Panc1 (cell line): ENCODE measurements at regions not wholly inside any gene's neighbourhood (a gene's known extent, or its start where the extent isn't known, plus 50 kb on each side); places are given as distances from the start of the nearest gene placed in this dataset.
A peak's percentile ranks its signal among the peaks of the same experiment; 100 is the strongest.

Source experiments
- ATAC-seq: fragments of 200-7000 bp; cut with Tn5 transposase; 2 replicates; pipeline ENCODE4 v1.9.1; 2020; ENCODE audit warnings: mild to moderate bottlenecking, moderate library complexity
- BruUV-seq: library from RNA; stranded (reverse); fragments of 400-500 nt; replicated peaks from 2 replicates; lab custom pipeline; 2021; lab: Mats Ljungman, UMichigan
- CTCF ChIA-PET: fragments of 300-600 bp; sonication (Branson Sonifier 250); formaldehyde crosslinking; loops from one replicate; lab custom pipeline; 2022; ENCODE audit warnings: antibody characterized with exemption; lab: Charles Lee
- POLR2A ChIA-PET: fragments of 300-600 bp; sonication (Branson Sonifier 250); formaldehyde crosslinking; loops from one replicate; lab custom pipeline; 2022; ENCODE audit warnings: antibody characterized with exemption; lab: Charles Lee
- DNase-seq: peaks from one replicate; pipeline ENCODE4 v3.0.0-alpha.2; 2010; ENCODE audit warnings: low read depth, low spot score
- H3K27ac ChIP-seq: 2 replicates; pipeline ENCODE4 v1.5.1; 2011; ENCODE audit warnings: mild to moderate bottlenecking, low read length, inconsistent platforms
- H3K27me3 ChIP-seq: fragments of 200-500 bp; sonication (Bioruptor generic); 2 replicates; pipeline ENCODE4 v1.6.0; 2014; ENCODE audit warnings: low read length, inconsistent platforms; ENCODE audit not compliant: control insufficient read depth, insufficient read depth
- H3K36me3 ChIP-seq: fragments of 200-500 bp; sonication (Bioruptor generic); 2 replicates; pipeline ENCODE4 v1.5.1; 2014; ENCODE audit warnings: inconsistent platforms, mild to moderate bottlenecking, low read length, moderate library complexity; ENCODE audit not compliant: control insufficient read depth, insufficient read depth
- H3K4me1 ChIP-seq: 2 replicates; pipeline ENCODE4 v1.5.1; 2011; ENCODE audit warnings: inconsistent platforms, mild to moderate bottlenecking, low read length, moderate library complexity; ENCODE audit not compliant: control insufficient read depth, insufficient read depth
- H3K4me3 ChIP-seq, 2 experiments: 2 replicates each; pipeline ENCODE4 v1.5.1; 2011 to 2012; ENCODE audit warnings: low read depth in 2 of 2, low read length in 2 of 2, mild to moderate bottlenecking in 2 of 2, inconsistent platforms in 1 of 2, moderate library complexity in 1 of 2
- H3K9me3 ChIP-seq: fragments of 200-500 bp; sonication (Bioruptor generic); 2 replicates; pipeline ENCODE4 v1.5.1; 2014; ENCODE audit warnings: low read depth, mild to moderate bottlenecking, inconsistent platforms, low read length, moderate library complexity; ENCODE audit not compliant: control insufficient read depth, insufficient read depth
- CTCF ChIP-seq: fragments of 450-650 bp; IDR thresholded peaks from 2 replicates; pipeline ENCODE4 v1.5.1; 2017; ENCODE audit warnings: mild to moderate bottlenecking
- POLR2AphosphoS5 ChIP-seq: IDR thresholded peaks from 2 replicates; pipeline ENCODE4 v1.6.1; 2012; ENCODE audit warnings: mild to moderate bottlenecking, low read depth, low read length, moderate library complexity
- REST ChIP-seq, 2 experiments: IDR thresholded peaks; 2 replicates each; pipeline ENCODE4 v1.6.1; 2011 to 2012; ENCODE audit warnings: low read depth in 2 of 2, control low read depth in 1 of 2, low read length in 1 of 2, mild to moderate bottlenecking in 1 of 2, moderate library complexity in 1 of 2; ENCODE audit not compliant: insufficient read depth in 1 of 2
- SIN3A ChIP-seq: IDR thresholded peaks from 2 replicates; pipeline ENCODE4 v1.6.1; 2012; ENCODE audit warnings: low read depth, mild to moderate bottlenecking, low read length, moderate library complexity, borderline replicate concordance; ENCODE audit not compliant: insufficient read depth
- TCF7L2 ChIP-seq: IDR thresholded peaks from 2 replicates; pipeline ENCODE4 v1.6.1; 2011; ENCODE audit warnings: mild to moderate bottlenecking, low read depth, low read length, inconsistent platforms
- in situ Hi-C: cut with HindIII; loops from 2 replicates; pipeline ENCODE4 v1.10.0; 2016; ENCODE audit warnings: low sequenced_read_pairs, low pct_unique_long_range_greater_than_20kb
- intact Hi-C: fragments of 100-400 bp; cut with micrococcal nuclease; formaldehyde crosslinking; loops from one replicate; pipeline ENCODE4 v1.10.0; 2022; ENCODE audit not compliant: unreplicated experiment

GRCh38 chr17:77425348-77425747, 284.6 kb downstream of the SEC14L1 start:
- Histone ChIP-seq H3K9me3 (no peaks in the 10 kb centered on the region), H3K4me3 (no peak overlapping the region), H3K27ac (peak overlapping the region; percentile 83), H3K27me3 (no peaks in the 10 kb centered on the region), H3K36me3 (no peaks in the 10 kb centered on the region), H3K4me1 (peaks cover 100% of the 10 kb centered on the region)
- TF ChIP-seq POLR2AphosphoS5 (no peak), REST (IDR thresholded peaks at IDR 0.05; ENCODE audit: insufficient read depth in 1 of 2, low read depth in 2 of 2, low read length in 1 of 2) (no peak), CTCF (no peak), SIN3A (no peak), TCF7L2 (no peak)
- in situ Hi-C loops (no loop called here), intact Hi-C loops (loop anchor here (5.0 to 10.0 kb wide), 2 partner anchors 69 to 93 kb away; no protein-coding TSS in a partner anchor)
- POLR2A ChIA-PET: interaction anchor here (0.6 kb wide), 1 partner anchor 16 kb away, joined by 5 read pairs; no protein-coding TSS in a partner anchor
- no TSS peak for BruUV-seq
- ATAC-seq (no peak), DNase-seq (no peak)
- CTCF ChIA-PET: no interaction called here

- Histone ChIP-seq H3K27me3 (no peaks in the 10 kb centered on the region), H3K9me3 (no peaks in the 10 kb centered on the region), H3K27ac (peak overlapping the region; percentile 83), H3K4me1 (peaks cover 97% of the 10 kb centered on the region), H3K4me3 (no peak overlapping the region), H3K36me3 (no peaks in the 10 kb centered on the region)
- intact Hi-C loops: loop anchor here (5.0 to 10.0 kb wide), 2 partner anchors 69 to 94 kb away; no protein-coding TSS in a partner anchor
- POLR2A ChIA-PET: interaction anchor here (0.6 kb wide), 1 partner anchor 15 kb away, joined by 5 read pairs; no protein-coding TSS in a partner anchor
- DNase-seq (no peak), ATAC-seq (peak; percentile 40)
- CTCF ChIA-PET: no interaction called here
- in situ Hi-C loops: no loop called here
- TF ChIP-seq SIN3A (no peak), POLR2AphosphoS5 (no peak; the same call in 1 of the 2 replicates), CTCF (no peak), TCF7L2 (no peak), REST (IDR thresholded peaks at IDR 0.05; ENCODE audit: insufficient read depth in 1 of 2, low read depth in 2 of 2, low read length in 1 of 2) (no peak)
- no TSS peak for BruUV-seq
These were observed 285.2 kb downstream of the SEC14L1 start for GRCh38 chr17:77425791-77426641.
